Osteoblast (primary cell): ENCODE measurements at regions not wholly inside any gene's neighbourhood (a gene's known extent, or its start where the extent isn't known, plus 50 kb on each side); places are given as distances from the start of the nearest gene placed in this dataset.

Source experiments
- DNase-seq: peaks from one replicate; pipeline ENCODE4 v3.0.0; 2011; ENCODE audit warnings: low spot score, mixed read lengths; ENCODE audit not compliant: insufficient read length; ENCODE audit errors: missing footprints
- H2AFZ ChIP-seq: 2 replicates; pipeline ENCODE4 v1.6.0; 2011; ENCODE audit warnings: mild to moderate bottlenecking, low read length
- H3K27ac ChIP-seq: 2 replicates; pipeline ENCODE4 v1.5.1; 2011; ENCODE audit warnings: mild to moderate bottlenecking, low read depth, low read length, moderate library complexity
- H3K27me3 ChIP-seq: 2 replicates; pipeline ENCODE4 v1.6.0; 2012; ENCODE audit warnings: mild to moderate bottlenecking, control low read depth, inconsistent platforms, low read length, moderate library complexity; ENCODE audit not compliant: insufficient read depth
- H3K36me3 ChIP-seq: 2 replicates; pipeline ENCODE4 v1.5.1; 2011; ENCODE audit warnings: mild to moderate bottlenecking, low read length, control low read depth, moderate library complexity; ENCODE audit not compliant: insufficient read depth
- H3K4me1 ChIP-seq: 2 replicates; pipeline ENCODE4 v1.5.1; 2011; ENCODE audit warnings: mild to moderate bottlenecking, low read length, control low read depth, moderate library complexity; ENCODE audit not compliant: insufficient read depth
- H3K4me2 ChIP-seq: 2 replicates; pipeline ENCODE4 v1.6.0; 2011; ENCODE audit warnings: mild to moderate bottlenecking, low read length; ENCODE audit not compliant: insufficient read depth
- H3K4me3 ChIP-seq: fragments of 200-600 bp; sonication (generic); 3 replicates; pipeline ENCODE4 v1.5.1; 2012; ENCODE audit warnings: mild to moderate bottlenecking, low read length, inconsistent platforms; ENCODE audit not compliant: insufficient read depth
- H3K79me2 ChIP-seq: 2 replicates; pipeline ENCODE4 v1.6.0; 2012; ENCODE audit warnings: mild to moderate bottlenecking, low read length, control low read depth, inconsistent platforms; ENCODE audit not compliant: insufficient read depth
- H3K9me3 ChIP-seq: 2 replicates; pipeline ENCODE4 v1.5.1; 2011; ENCODE audit warnings: low read depth, low read length, control low read depth
- H4K20me1 ChIP-seq: 2 replicates; pipeline ENCODE4 v1.6.0; 2012; ENCODE audit warnings: mild to moderate bottlenecking, low read length, control low read depth; ENCODE audit not compliant: insufficient read depth
- CTCF ChIP-seq: IDR thresholded peaks from 2 replicates; pipeline ENCODE4 v1.5.1; 2011; ENCODE audit warnings: mild to moderate bottlenecking, low read depth, low read length, moderate library complexity; ENCODE audit errors: extremely low read depth

GRCh38 chr4:38373375-38373774 lies 290.6 kb upstream of the KLF3 start:
- Histone ChIP-seq H3K4me2 (peak overlapping the region; percentile 73), H4K20me1 (no peaks in the 10 kb centered on the region), H3K27me3 (no peaks in the 10 kb centered on the region), H3K79me2 (no peaks in the 10 kb centered on the region), H3K9me3 (no peaks in the 10 kb centered on the region), H3K4me1 (peaks cover 27% of the 10 kb centered on the region), H3K4me3 (no peak overlapping the region), H3K36me3 (no peaks in the 10 kb centered on the region), H3K27ac (peak overlapping the region; percentile 92), H2AFZ (no peak overlapping the region)
- DNase-seq = no peak
- TF ChIP-seq CTCF = no peak

GRCh38 chr4:38377195-38377594 lies 286.8 kb upstream of the KLF3 start:
- TF ChIP-seq CTCF = no peak
- DNase-seq = no peak
- no peak overlapping the region for H3K4me3 ChIP-seq

GRCh38 chr4:38378478-38378877 lies 285.5 kb upstream of the KLF3 start:
- DNase-seq = no peak
- Histone ChIP-seq H3K27ac (no peak overlapping the region), H3K4me1 (peaks cover 15% of the 10 kb centered on the region), H2AFZ (no peak overlapping the region), H3K27me3 (no peaks in the 10 kb centered on the region), H4K20me1 (no peaks in the 10 kb centered on the region), H3K79me2 (no peaks in the 10 kb centered on the region), H3K4me2 (no peak overlapping the region), H3K36me3 (no peaks in the 10 kb centered on the region), H3K4me3 (no peak overlapping the region), H3K9me3 (no peaks in the 10 kb centered on the region)
- no peak for TF ChIP-seq CTCF

More at GRCh38 chr4:38377195-38377594, 286.8 kb upstream of the KLF3 start:
- Histone ChIP-seq H4K20me1 (no peaks in the 10 kb centered on the region), H3K9me3 (no peaks in the 10 kb centered on the region), H3K27me3 (no peaks in the 10 kb centered on the region), H3K27ac (no peak overlapping the region), H3K4me2 (no peak overlapping the region), H2AFZ (no peak overlapping the region), H3K36me3 (no peaks in the 10 kb centered on the region), H3K4me1 (peaks cover 16% of the 10 kb centered on the region), H3K79me2 (no peaks in the 10 kb centered on the region)

GRCh38 chr4:38381788-38382187 lies 282.2 kb upstream of the KLF3 start:
- H2AFZ ChIP-seq = peak overlapping the region; percentile 12
- H3K9me3 ChIP-seq = no peaks in the 10 kb centered on the region
- no peaks in the 10 kb centered on the region for H3K36me3 ChIP-seq
- no peak for TF ChIP-seq CTCF
- no peaks in the 10 kb centered on the region for H3K79me2 ChIP-seq
- no peak overlapping the region for H3K4me2 ChIP-seq
- no peaks in the 10 kb centered on the region for H4K20me1 ChIP-seq
- no peak for DNase-seq
- no peak overlapping the region for H3K4me3 ChIP-seq
- no peaks in the 10 kb centered on the region for H3K27me3 ChIP-seq
- H3K27ac ChIP-seq = no peak overlapping the region
- H3K4me1 ChIP-seq = peaks cover 3% of the 10 kb centered on the region
